ENCODE measurements at regions not wholly inside any gene's neighbourhood (a gene's known extent, or its start where the extent isn't known, plus 50 kb on each side); places are given as distances from the start of the nearest gene placed in this dataset.
"Not testable (repeated sequence)": the region's sequence is repeated elsewhere in the genome, so short reads cannot be mapped to it uniquely, and the experiment has no call there.

DNA sequence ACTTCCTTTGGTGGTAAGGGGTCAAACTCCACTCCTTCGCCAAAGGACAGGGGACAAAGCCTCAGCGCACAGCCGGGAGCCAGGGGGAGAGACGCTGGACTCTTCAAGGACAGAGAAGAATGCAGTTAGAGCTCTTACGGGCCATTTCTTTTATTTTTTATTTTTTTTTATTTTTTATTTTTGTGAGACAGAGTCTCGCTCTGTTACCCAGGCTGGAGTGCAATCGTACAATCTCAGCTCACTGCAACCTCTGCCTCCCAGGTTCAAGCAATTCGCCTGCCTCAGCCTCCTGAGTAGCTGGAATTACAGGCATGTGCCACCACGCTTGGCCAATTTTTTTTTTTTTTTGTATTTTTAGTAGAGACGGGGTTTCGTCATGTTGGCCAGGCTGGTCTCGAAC is 93.2 kb upstream of the RPH3AL start, which contains the start of gene RFLNB:
RFLNB (minus strand) TSS at position 101 of the 400 bp plus-strand sequence.
- DNase-seq: not testable (repeated sequence)

DNA sequence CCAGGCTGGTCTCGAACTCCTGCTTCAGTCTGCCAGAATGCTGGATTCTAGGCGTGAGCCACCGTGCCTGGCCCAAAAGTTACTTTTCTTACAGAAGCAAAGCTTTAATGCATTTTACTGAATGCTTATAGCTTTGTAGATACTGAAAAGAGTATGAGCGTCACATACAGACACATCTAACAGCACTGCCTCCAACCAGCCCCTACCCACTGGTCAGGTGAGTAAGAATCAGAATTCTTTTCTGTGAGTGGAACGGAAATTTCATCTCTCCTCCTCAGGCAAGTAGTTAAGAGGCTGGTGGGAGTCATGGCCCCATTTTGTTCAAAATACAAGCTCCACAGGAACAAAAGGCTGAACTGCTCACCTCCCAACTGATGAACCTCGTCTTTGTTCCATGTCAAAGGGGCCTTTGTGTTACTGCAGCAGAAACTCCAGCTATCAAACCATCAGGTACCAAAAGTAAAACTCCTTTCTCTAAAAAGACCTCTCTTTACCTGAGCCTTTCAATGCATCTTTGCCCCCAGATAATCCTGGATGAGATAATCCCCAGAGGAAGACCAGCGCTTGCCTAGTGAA is 92.4 kb upstream of the RPH3AL start:
- no peak for DNase-seq

DNA sequence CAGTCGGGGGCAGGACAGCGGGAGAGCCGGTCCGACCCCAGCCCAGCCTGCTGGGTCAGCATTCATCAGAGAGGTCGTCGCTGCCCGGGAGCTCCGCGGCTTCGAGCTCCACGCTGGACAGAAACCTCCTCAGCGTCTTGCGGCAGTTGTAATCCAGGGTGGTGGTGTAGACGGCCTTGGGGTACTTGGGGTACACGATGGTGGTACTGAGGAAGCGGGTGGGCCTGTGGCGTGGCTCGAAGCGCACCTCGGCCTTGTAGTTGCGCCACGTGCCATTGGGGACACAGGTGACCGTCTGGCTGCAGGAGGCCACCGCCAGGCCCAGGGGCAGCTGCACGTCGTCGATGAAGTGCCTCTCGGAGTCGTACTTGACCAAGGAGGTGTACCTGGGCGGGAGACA is 90.5 kb upstream of the RPH3AL start:
- DNase-seq: no peak

DNA sequence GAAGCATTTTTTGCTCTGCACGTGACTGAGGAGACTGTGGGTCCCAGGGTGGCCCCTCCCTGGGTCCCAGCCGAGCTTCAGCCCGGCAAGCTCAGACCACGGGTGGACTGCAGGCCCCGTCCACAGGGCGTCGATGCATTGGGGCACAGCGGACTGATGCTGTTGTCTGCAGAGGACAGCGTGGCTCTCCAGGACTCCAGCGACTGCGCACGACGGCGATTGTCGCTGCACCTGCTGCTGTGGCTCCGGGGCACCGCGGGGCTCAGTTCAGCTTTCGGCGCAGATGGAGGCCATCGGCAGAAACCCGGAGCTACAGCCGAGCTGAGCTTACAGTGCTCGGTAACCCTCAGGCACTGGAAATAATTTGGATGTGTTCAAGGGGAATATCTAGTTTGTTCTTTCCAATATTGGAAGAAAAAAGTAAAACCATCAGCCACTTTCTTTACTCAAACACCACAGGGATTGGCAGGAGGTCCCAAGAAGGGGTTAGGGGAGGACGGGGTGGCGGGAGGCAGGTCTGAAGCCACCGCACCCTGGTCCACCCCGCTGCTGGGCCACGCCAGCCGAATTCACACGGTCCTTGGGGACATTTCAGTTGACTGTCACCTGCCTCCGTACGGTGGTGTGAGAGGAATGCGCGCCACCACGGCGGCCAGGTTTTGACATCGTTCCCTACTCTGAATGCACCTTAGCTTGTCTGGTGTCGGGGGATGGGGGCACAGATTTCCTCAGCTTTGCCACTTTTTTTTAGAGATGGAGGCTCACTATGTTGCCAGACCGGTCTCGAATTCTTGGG is 88.7 kb upstream of the RPH3AL start:
- no peak for DNase-seq

DNA sequence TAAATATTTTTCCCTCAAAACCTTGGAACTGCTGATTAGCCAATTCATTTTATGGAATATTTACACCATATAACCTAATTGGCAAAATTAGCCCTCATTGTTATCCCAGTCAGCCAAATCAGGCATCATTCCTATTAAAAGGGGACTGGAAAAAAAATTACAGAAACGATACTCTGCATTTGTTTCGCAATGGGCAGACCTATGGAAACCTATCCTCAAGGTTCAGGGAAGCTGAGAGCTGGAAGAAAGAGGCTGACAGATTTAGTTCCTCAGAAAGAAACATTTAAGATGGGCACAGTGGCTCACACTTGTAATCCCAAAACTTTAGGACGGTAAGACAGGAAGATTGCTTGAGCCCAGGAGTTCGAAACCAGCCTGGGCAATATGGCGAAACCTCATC is 85.6 kb upstream of the RPH3AL start:
- no peak for DNase-seq

DNA sequence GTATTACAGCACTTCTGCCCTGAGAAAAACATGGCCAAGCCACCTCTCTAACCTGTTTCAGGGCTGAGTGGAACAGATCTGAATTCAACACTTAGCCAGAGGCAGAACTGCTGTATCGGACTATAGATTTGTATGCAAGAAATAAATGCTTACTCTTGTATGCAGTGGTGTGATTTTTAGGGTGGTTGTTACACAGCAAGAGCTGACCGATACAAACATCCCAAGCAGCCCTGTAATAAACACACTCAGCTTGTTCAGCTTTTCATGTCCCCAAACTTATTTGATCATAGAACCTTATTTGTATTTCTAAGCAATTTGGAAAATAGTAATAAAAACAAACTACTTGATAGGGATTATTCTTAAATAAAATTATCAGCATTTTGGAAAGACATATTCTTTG is 84.9 kb upstream of the RPH3AL start:
- no peak for DNase-seq

DNA sequence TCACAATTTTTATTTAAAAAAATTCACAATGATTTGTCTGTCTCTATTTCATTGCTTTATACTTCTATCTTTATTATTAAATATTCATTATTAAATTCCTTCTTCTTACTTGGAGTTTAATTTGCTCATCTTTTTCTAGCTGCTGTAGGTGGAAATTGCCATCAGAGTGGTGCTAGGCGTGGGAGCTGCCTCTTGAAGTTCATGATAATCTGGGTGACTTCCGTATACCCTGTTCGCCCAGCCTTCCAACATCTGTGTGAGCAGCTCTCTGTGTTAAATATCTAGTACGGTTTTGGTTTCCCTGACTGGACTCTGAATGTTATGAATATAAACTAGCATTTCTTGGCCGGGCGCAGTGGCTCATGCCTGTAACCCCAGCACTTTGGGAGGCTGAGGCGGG is 84.0 kb upstream of the RPH3AL start:
- no peak for DNase-seq

DNA sequence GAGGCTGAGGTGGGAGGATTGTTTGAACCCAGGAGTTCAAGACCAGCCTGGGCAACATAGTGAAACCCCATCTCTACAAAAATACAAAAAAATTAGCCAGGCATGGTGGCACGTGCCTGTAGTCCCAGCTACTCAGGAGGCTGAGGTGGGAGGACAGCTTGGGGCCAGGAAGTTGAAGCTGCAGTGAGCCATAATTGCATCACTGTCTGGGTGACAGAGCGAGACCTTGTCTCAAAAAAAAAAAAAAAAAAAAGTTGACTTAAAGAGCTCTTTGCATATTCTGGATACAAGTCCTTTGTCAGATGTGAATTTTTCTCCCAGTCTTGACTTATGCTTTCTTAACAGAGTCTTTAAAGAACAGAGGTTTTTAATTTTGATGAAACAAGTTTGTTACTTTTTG is 79.9 kb upstream of the RPH3AL start:
- not testable (repeated sequence) for DNase-seq

DNA sequence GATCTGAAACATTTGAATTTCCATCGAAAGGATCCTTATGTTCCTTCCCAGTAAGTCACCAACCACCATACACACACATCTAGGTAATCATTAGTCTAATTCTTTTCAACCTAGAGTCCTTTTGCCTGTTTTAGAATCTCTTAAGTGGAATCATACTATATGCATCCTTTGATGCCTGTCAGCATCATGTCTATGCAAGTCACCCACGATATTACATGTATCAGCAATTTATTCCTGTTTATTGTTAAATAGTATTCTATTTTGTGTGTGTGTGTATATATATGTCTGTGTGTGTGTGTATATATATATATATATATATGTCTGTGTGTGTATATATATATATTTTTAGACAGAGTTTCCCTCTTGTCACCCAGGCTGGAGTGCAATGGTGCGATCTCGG is 78.9 kb upstream of the RPH3AL start:
- no peak for DNase-seq

DNA sequence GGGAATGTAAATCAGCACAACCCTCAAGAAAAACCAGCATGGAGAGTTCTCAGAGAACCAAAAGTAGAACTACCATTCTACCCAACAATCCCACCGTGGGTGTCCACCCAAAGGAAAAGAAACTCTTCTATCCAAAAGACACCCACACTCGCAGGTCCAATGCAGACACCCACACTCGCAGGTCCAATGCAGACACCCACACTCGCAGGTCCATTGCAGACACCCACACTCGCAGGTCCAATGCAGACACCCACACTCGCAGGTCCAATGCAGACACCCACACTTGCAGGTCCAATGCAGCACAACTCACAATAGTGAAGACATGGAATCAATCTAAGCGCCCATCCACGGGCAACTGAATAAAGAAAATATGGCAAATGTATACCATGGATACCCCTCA is 77.0 kb upstream of the RPH3AL start:
- no peak for DNase-seq

DNA sequence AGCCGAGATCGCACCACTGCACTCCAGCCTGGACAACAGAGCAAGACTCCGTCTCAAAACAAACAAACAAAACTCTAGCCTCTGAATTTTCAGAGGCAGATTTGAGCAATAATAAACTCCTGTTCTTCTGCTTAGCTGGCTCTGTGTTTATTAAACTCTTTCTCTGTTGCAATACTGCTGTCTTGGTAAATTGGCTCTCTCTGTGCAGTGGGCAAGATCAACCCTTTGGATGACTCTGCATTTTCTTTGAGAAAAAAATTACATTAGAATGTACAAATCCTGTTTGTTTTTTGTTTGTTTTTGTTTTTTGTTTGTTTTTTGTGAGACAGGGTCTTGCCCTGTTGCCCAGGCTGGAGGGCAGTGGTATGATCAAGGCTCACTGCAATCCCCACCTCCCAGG is 75.8 kb upstream of the RPH3AL start:
- no peak for DNase-seq

DNA sequence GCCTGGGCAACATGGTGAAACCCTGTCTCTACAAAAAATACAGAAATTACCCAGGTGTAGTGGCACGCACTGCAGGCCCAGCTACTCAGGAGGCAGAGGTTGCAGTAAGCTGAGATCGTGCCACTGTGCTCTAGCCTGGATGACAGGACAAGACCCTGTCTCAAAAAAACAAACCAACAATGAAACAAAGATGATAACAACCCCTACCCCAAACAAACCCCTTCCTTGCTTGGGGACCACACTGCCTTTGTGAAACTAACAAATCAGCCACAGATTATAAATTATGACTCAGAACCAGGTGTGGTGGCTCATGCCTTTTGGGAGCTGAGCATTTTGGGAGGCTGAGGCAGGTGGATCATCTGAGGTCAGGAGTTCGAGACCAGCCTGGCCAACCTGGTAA is 75.3 kb upstream of the RPH3AL start:
- no peak for DNase-seq

DNA sequence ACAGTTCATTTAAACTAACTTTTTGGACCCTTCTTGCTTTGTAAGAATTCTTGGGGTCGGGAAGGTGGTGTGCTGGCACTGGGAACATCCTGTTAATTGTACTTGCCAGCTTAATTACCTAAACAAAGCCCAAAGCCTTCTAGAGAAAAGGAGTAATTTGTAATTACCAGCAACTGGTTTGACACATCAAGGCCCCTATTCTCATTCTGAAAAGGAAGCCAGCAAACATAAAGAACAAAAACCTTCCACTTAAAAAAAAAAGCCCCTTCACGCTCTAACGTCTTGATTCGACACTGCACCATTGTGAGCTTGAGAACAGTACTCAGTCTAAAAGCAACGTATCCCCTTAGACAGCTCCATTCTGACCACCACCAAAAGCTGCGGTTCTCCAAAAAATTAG is 74.7 kb upstream of the RPH3AL start:
- no peak for DNase-seq

DNA sequence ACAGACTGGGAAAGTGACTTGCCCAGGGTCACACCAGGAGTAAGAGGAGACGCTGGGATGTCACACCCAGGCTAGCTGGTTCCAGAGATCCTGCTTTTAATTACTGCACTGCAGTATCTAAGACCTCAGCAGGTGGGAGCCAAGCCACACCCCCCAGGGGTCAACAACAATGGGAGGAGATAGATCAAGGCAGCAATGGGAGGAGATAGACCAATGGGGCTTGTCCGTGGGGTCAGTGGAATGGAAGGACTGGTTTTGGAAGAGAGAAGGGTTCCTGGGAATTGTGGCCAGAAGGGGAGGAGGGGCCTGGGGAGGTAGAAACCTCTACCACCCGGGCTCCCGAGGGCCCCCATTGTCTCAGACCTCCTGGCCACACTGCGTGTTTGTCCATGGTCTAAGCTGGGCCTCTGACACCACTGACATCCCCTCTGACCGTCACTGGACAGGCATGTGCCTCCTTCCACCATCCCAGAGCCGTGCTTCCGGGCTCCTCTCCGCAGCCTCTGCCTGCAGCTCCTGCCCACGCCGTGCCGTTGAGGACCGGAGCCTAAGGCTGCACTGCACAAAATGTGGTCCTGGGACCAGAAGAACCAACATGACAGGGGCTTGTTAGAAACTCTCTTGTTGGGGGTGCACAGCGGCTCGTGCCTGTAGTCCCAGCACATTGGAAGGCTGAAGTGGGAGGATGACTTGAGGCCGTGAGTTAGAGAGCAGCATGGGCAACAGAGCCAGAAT is 69.8 kb upstream of the RPH3AL start:
- no peak for DNase-seq

DNA sequence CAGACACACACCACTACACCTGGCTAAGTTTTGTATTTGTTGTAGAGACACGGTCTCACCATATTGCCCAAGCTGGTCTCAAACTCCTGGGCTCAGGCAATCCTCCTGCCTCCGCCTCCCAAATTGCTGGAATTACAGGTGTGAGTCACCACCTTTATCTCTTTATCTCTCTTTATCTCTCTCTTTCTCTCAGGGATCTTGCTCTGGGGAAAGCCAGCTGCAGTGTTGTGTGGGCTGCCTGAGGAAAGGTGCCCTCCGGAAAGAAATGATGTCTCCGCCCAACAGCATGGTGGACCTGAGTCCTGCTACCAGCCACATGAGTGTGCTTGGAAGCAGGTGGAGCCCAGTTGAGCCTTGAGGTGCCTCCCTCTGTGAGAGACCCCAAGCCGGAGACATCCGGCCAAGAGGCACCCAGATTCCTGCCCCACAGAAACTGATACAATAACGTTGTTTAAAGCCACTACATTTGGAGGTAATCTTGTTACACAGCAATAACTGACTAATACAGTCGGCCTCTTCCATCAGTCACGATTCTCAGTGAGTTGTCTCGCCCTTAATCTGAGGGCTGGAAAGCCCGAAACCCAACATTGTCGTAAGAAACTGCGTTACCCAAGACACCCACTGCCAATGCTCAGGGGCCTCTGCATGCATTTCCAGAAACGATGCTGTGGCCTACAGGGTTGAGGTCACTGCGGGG is 68.0 kb upstream of the RPH3AL start:
- no peak for DNase-seq

DNA sequence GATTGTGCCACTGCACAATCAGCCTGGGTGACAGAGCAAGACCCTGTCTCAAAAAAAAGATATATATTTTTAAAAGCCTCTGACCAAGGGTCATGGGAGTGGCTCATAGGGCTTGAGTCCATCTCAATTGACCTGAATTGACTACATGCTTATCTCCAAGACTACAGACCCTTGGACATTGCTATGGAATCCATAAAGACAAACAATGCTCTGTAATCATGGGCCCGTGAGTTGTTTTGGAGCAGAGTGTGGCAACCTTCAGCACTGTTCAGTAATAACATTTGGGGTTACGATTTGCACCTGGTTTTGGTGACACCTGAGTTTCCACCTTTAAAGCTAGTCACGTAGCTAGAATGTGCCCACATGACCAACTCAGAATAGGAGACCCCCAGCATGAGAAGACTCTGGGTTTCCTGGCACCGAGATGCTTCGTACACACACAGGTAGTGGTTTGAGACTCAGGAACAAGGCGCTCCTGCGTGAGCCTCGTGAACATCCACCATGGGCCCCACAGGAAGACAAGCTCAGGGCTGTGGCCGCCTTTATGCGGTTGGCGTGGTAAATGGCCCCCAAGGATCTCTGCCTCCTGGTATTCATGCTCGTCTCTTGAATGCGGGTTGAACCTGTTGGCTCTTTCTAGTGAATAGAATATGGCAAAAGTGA is 66.6 kb upstream of the RPH3AL start:
- DNase-seq: no peak

DNA sequence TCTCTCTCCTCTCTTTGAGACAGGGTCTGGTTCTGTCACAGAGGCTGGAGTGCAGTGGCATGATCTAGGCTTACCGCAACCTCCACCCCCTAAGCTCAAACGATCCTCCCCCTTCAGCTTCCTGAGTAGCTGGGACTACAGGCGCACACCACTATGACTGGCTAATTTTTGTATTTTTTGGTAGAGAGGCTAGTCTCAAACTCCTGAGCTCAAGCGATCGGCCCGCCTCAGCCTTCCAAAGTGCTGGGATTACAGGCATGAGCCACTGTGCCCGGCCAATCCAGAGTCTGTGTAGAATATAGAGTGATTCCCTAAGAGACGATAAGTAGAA is 65.8 kb upstream of the RPH3AL start:
- no peak for DNase-seq

DNA sequence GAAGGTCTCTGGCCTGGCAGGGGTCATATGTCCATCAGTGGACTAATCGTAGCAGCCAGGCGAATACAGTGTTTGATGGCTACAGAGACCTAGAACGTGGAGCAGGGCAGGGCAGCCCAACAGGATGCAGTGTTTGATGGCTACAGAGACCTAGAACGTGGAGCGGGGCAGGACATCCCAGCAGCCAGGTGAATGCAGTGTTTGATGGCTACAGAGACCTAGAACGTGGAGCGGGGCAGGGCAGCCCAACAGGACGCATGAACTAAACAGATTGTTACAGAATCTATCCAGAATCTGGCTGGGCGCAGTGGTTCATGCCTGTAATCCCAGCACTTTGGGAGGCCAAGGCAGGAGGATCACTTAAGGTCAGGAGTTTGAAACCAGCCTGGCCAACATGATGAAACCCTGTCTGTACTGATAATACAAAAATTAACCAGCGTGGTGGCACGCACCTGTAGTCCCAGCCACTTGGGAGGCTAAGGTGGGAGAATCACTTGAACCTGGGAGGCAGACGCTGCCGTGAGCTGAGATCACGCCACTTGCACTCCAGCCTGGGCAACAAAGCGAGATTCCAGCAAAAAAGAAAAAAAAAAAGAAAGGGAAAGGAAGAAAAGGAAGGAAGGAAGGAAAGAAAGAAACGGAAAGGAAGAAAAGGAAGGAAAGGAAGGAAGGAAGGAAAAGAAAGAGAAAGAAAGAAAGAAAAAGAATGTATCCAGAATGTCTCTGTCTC is 65.2 kb upstream of the RPH3AL start:
- no peak for DNase-seq

DNA sequence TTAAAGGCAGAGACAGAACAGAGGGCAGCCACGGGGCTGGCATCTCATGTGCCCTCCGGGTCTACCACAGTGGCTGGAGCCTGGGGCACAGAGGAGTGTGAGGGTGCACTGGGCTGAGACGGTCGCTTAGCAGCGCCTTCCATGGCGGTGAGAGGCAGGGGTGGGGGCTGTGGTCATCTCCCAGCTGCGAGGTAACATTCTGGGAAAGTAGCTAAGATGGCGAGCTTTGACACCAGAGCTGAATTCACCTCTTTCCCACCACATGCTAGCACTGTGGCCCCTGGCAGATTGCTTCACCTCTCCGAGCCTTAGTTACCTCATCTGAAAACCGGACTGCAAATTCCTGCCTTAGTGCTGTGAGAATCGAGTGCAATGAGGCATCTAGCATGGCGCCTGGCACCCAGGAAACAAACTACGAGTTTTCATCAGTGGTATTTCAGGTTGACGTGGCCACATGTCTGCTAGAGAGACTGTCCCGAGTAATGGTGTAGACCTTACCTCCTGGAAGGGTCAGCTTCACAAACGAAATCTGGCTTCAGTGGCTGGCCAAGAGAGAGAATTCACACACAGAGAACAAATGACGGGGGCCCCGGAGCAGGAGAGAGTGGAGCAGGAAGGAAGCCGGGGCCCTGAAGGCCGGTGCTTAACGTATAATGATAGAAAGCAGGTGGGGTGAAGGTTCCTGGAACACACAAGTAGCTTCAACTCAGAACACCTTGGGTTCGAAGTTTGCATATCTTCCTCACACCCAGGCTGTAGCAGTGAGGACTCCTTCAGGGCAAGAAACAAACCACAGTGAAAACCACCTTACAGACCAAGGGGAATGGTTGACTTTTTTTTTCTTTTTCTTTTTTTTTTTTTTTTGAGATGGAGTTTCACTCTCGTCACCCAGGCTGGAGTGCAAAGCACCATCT is 63.9 kb upstream of the RPH3AL start:
- DNase-seq: no peak

DNA sequence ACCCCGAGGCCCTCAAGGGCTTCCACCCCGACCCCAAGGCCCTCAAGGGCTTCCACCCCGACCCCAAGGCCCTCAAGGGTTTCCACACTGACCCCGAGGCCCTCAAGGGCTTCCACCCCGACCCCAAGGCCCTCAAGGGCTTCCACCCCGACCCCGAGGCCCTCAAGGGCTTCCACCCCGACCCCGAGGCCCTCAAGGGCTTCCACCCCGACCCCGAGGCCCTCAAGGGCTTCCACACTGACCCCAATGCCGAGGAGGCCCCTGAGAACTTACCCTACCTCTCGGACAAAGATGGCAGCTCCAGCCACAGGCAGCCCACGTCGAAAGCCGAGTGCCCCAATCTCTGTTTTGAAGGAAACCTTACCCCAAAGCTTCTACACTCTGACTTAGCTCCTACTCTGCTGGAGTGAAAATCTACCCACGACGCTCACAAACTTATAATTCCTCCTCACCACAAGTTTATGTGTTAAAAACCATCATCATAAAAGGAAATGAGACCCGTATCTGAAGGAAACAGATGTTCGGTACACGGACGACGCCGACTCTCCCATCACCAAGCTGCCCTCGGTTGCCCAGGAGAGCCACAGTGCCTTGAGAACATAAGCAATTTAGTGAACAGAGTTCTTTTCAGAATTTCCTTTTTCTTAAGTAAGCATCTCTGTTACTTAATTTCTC is 61.2 kb upstream of the RPH3AL start:
- no peak for DNase-seq
